ENCODE measurements at regions not wholly inside any gene's neighbourhood (a gene's known extent, or its start where the extent isn't known, plus 50 kb on each side); places are given as distances from the start of the nearest gene placed in this dataset.

GRCh38 chr3:111323019-111323418, 219.0 kb upstream of the CD96 start:
- Mint-ChIP-seq H3K4me1 (ENCODE audit: low read depth) (no peaks in the 10 kb centered on the region), H3K4me3 (ENCODE audit: low read depth) (no peak overlapping the region)

DNA sequence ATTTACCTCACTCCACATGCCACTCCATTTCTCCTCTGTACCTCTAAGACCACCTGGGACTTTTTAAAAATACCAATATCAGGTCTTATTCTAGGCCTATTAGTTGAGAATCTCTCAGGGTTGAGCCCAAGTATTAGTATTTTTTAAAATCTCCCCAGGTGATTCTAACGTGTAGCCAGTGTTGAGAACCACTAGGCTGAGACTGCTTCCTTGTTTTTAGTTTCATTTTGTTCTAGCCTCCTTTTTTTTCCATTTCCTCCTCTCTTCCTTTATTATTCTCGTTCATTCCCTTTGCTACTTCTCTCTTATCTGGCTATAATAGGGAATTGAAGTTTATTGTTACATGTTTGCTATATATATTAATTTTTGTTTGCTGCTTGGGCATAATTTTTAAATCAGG, 217.8 kb upstream of the CD96 start:
- no peak for DNase-seq (ENCODE audit: low spot score, unreplicated experiment)
- Mint-ChIP-seq H3K4me3 (ENCODE audit: low read depth) (no peak overlapping the region), H3K27ac (no peak overlapping the region), H3K27me3 (peaks cover 2% of the 10 kb centered on the region), H3K9me3 (ENCODE audit: low read depth) (no peaks in the 10 kb centered on the region), H3K36me3 (ENCODE audit: insufficient read depth) (no peaks in the 10 kb centered on the region), H3K4me1 (ENCODE audit: low read depth) (no peaks in the 10 kb centered on the region)
- TF ChIP-seq, protein P1, sequence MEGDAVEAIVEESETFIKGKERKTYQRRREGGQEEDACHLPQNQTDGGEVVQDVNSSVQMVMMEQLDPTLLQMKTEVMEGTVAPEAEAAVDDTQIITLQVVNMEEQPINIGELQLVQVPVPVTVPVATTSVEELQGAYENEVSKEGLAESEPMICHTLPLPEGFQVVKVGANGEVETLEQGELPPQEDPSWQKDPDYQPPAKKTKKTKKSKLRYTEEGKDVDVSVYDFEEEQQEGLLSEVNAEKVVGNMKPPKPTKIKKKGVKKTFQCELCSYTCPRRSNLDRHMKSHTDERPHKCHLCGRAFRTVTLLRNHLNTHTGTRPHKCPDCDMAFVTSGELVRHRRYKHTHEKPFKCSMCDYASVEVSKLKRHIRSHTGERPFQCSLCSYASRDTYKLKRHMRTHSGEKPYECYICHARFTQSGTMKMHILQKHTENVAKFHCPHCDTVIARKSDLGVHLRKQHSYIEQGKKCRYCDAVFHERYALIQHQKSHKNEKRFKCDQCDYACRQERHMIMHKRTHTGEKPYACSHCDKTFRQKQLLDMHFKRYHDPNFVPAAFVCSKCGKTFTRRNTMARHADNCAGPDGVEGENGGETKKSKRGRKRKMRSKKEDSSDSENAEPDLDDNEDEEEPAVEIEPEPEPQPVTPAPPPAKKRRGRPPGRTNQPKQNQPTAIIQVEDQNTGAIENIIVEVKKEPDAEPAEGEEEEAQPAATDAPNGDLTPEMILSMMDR (IDR thresholded peaks at IDR 0.05; ENCODE audit: unreplicated experiment) = no peak

More at GRCh38 chr3:111323019-111323418, 219.0 kb upstream of the CD96 start:
- no peak overlapping the region for H3K27ac Mint-ChIP-seq
- no peaks in the 10 kb centered on the region for H3K9me3 Mint-ChIP-seq (ENCODE audit: low read depth)
- DNase-seq (ENCODE audit: low spot score, unreplicated experiment) = no peak
- H3K36me3 Mint-ChIP-seq (ENCODE audit: insufficient read depth) = no peaks in the 10 kb centered on the region
- peaks cover 2% of the 10 kb centered on the region for H3K27me3 Mint-ChIP-seq
- TF ChIP-seq, protein P1 (IDR thresholded peaks at IDR 0.05; ENCODE audit: unreplicated experiment) = no peak

DNA sequence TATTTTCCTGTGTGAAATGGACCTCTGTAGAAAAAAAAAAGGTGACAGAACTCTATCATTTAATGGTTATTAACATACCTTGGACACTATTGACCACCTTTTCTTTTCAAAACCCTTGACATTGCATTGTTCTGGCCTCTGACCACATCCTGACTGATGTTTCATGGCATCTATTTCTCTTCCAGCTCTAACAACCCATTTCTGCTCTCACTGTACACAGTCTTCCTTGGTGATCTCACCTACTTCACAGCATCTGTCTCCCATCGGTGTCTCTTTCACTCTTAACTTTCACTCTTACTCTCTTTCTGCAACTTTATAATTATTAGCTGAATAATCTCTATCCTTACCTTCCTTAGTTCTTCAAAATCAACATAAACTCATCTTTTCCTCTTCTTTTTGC, 217.4 kb upstream of the CD96 start:
- Mint-ChIP-seq H3K27me3 (peaks cover 2% of the 10 kb centered on the region), H3K4me3 (ENCODE audit: low read depth) (no peak overlapping the region), H3K36me3 (ENCODE audit: insufficient read depth) (no peaks in the 10 kb centered on the region), H3K27ac (no peak overlapping the region), H3K4me1 (ENCODE audit: low read depth) (no peaks in the 10 kb centered on the region), H3K9me3 (ENCODE audit: low read depth) (no peaks in the 10 kb centered on the region)
- TF ChIP-seq, protein P1 (IDR thresholded peaks at IDR 0.05; ENCODE audit: unreplicated experiment) = no peak
- no peak for DNase-seq (ENCODE audit: low spot score, unreplicated experiment)

- peaks cover 2% of the 10 kb centered on the region for H3K27me3 Mint-ChIP-seq
- no peaks in the 10 kb centered on the region for H3K36me3 Mint-ChIP-seq (ENCODE audit: insufficient read depth)
- no peak for DNase-seq (ENCODE audit: low spot score, unreplicated experiment)
- H3K27ac Mint-ChIP-seq = no peak overlapping the region
- no peaks in the 10 kb centered on the region for H3K9me3 Mint-ChIP-seq (ENCODE audit: low read depth)
- TF ChIP-seq, protein P1 (IDR thresholded peaks at IDR 0.05; ENCODE audit: unreplicated experiment) = no peak
- H3K4me1 Mint-ChIP-seq (ENCODE audit: low read depth) = no peaks in the 10 kb centered on the region
- no peak overlapping the region for H3K4me3 Mint-ChIP-seq (ENCODE audit: low read depth)
Measured at GRCh38 chr3:111325160-111325718, 216.8 kb upstream of the CD96 start.

GRCh38 chr3:111326144-111326995, 215.6 kb upstream of the CD96 start:
- H3K27me3 Mint-ChIP-seq = peaks cover 2% of the 10 kb centered on the region
- H3K9me3 Mint-ChIP-seq (ENCODE audit: low read depth) = no peaks in the 10 kb centered on the region
- no peaks in the 10 kb centered on the region for H3K4me1 Mint-ChIP-seq (ENCODE audit: low read depth)
- no peak overlapping the region for H3K27ac Mint-ChIP-seq
- DNase-seq (ENCODE audit: low spot score, unreplicated experiment) = no peak
- TF ChIP-seq, protein P1 (IDR thresholded peaks at IDR 0.05; ENCODE audit: unreplicated experiment) = no peak
- no peak overlapping the region for H3K4me3 Mint-ChIP-seq (ENCODE audit: low read depth)
- no peaks in the 10 kb centered on the region for H3K36me3 Mint-ChIP-seq (ENCODE audit: insufficient read depth)
